Stomach (tissue), 4 donors: ENCODE measurements at regions not wholly inside any gene's neighbourhood (a gene's known extent, or its start where the extent isn't known, plus 50 kb on each side); places are given as distances from the start of the nearest gene placed in this dataset.

Experiments used
- CTCF ChIP-seq, 7 experiments: fragments of 450-650 bp in 4 of 7; fragments of 200-600 bp in 3 of 7; sonication (generic) in 3 of 7; IDR thresholded peaks; one replicate each; pipeline ENCODE4 v1.5.1; 2016 to 2019; ENCODE audit warnings: antibody characterized with exemption in 7 of 7, control low read depth in 2 of 7, mild to moderate bottlenecking in 1 of 7
- POLR2AphosphoS5 ChIP-seq, 3 donors: sonication (generic); formaldehyde crosslinking; IDR thresholded peaks; one replicate each; pipeline ENCODE4 v1.6.1; 2016; ENCODE audit warnings: antibody characterized with exemption in 3 of 3

GRCh38 chr1:65625528-65625927, 167.2 kb upstream of the PDE4B start:
- no peak for TF ChIP-seq CTCF (IDR thresholded peaks at IDR 0.05)
- no peak for TF ChIP-seq POLR2AphosphoS5 (IDR thresholded peaks at IDR 0.05)
